K562 (cell line): ENCODE measurements at regions not wholly inside any gene's neighbourhood (a gene's known extent, or its start where the extent isn't known, plus 50 kb on each side); places are given as distances from the start of the nearest gene placed in this dataset.

ENCODE experiments used
- CBFB ChIP-seq: sonication (generic); formaldehyde crosslinking; IDR thresholded peaks from 2 replicates; pipeline ENCODE4 v1.4.0; 2020; ENCODE audit warnings: mild to moderate bottlenecking, missing genetic modification reagents
- EP300 ChIP-seq: IDR thresholded peaks from 2 replicates; pipeline ENCODE4 v1.6.1; 2012; ENCODE audit warnings: low read length, improper control_type of control experiment
- ETV5 ChIP-seq: sonication (generic); formaldehyde crosslinking; IDR thresholded peaks from 2 replicates; pipeline ENCODE4 v1.4.0; 2020; ENCODE audit warnings: low read depth, mild to moderate bottlenecking, missing genetic modification reagents
- EZH2 ChIP-seq: IDR thresholded peaks from 2 replicates; pipeline ENCODE4 v1.6.1; 2012; ENCODE audit warnings: low read depth, mild to moderate bottlenecking, inconsistent platforms, low read length, borderline replicate concordance
- KDM1A ChIP-seq, 2 experiments: fragments of 450-650 bp; IDR thresholded peaks; 2 replicates each; pipeline ENCODE4 v1.6.1; 2016; ENCODE audit warnings: mild to moderate bottlenecking in 2 of 2
- NCOA2 ChIP-seq, 2 experiments: fragments of 450-650 bp; IDR thresholded peaks; 2 replicates each; pipeline ENCODE4 v1.6.1; 2018; ENCODE audit warnings: mild to moderate bottlenecking in 2 of 2, moderate library complexity in 1 of 2; ENCODE audit not compliant: partially characterized antibody in 2 of 2
- SNIP1 ChIP-seq: fragments of 450-650 bp; IDR thresholded peaks from 2 replicates; pipeline ENCODE4 v1.7.1; 2017; ENCODE audit warnings: low read depth, mild to moderate bottlenecking
- ZNF274 ChIP-seq: IDR thresholded peaks from 2 replicates; pipeline ENCODE4 v1.6.1; 2011; ENCODE audit warnings: low read depth, mild to moderate bottlenecking, low read length, moderate library complexity, borderline replicate concordance
- TF ChIP-seq, protein P1 (sequence below), 3 experiments: IDR thresholded peaks in 2 of 3; conservative IDR thresholded peaks in 1 of 3; 2 replicates each; pipeline ENCODE4 v1.5.1; 2011 to 2012; ENCODE audit warnings: low read length in 3 of 3, mild to moderate bottlenecking in 3 of 3, control low read depth in 2 of 3, improper control_type of control experiment in 1 of 3, inconsistent platforms in 1 of 3, low read depth in 1 of 3, mixed read lengths in 1 of 3, moderate library complexity in 1 of 3; ENCODE audit not compliant: insufficient read depth in 2 of 3
- TF ChIP-seq, protein P2 (sequence below): sonication (generic); formaldehyde crosslinking; IDR thresholded peaks from 2 replicates; pipeline ENCODE4 v1.9.0; 2022; ENCODE audit warnings: mild to moderate bottlenecking, missing genetic modification reagents

DNA sequence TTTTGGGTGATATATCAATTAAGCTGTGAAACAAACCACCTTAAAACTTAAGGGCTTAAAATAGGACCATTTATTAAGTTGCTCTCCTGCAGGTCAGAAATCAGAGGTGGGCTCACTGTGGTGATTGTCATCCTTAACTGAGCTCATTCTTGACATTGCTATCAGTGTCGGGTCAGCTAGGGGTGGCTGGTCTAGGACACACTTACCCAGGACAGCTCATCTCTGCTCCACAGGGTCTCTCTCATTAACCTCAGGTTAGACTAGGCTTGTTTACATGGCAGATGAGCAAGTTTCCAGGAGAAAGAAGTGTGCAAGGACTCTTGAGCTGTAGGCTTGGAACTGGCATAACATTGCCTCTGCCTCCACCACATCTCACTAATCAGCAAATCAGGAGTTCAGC, 601.0 kb upstream of the RAG2 start:
- TF ChIP-seq ZNF274 (no peak), ETV5 (CRISPR knock-in tag) (no peak), NCOA2 (IDR thresholded peaks at IDR 0.05; ENCODE audit: partially characterized antibody in 2 of 2) (no peak), CBFB (CRISPR knock-in tag) (no peak), EP300 (no peak), SNIP1 (no peak), KDM1A (IDR thresholded peaks at IDR 0.05) (no peak), EZH2 (no peak)
- TF ChIP-seq, protein P1, sequence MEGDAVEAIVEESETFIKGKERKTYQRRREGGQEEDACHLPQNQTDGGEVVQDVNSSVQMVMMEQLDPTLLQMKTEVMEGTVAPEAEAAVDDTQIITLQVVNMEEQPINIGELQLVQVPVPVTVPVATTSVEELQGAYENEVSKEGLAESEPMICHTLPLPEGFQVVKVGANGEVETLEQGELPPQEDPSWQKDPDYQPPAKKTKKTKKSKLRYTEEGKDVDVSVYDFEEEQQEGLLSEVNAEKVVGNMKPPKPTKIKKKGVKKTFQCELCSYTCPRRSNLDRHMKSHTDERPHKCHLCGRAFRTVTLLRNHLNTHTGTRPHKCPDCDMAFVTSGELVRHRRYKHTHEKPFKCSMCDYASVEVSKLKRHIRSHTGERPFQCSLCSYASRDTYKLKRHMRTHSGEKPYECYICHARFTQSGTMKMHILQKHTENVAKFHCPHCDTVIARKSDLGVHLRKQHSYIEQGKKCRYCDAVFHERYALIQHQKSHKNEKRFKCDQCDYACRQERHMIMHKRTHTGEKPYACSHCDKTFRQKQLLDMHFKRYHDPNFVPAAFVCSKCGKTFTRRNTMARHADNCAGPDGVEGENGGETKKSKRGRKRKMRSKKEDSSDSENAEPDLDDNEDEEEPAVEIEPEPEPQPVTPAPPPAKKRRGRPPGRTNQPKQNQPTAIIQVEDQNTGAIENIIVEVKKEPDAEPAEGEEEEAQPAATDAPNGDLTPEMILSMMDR (IDR thresholded peaks at IDR 0.05 in 2 of 3, conservative IDR thresholded peaks at IDR 0.05 in 1 of 3; ENCODE audit: insufficient read depth in 2 of 3, low read depth in 1 of 3, low read length in 3 of 3) = no peak
- TF ChIP-seq, protein P2, sequence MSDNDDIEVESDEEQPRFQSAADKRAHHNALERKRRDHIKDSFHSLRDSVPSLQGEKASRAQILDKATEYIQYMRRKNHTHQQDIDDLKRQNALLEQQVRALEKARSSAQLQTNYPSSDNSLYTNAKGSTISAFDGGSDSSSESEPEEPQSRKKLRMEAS = no peak
